SK-N-SH treated with all-trans-retinoic acid at 6 μM for 48 hours (cell line): ENCODE measurements at regions not wholly inside any gene's neighbourhood (a gene's known extent, or its start where the extent isn't known, plus 50 kb on each side); places are given as distances from the start of the nearest gene placed in this dataset.

Experiments used
- BACH2 ChIP-seq: fragments of 250-450 bp; sonication (Bioruptor Pico); IDR thresholded peaks from 2 replicates; pipeline ENCODE4 v1.9.0; 2021; ENCODE audit warnings: mild to moderate bottlenecking, borderline replicate concordance
- OSR1 ChIP-seq: fragments of 250-450 bp; sonication (Bioruptor Pico); IDR thresholded peaks from 2 replicates; pipeline ENCODE4 v1.8.0; 2022; ENCODE audit warnings: moderate library complexity, mild to moderate bottlenecking, inconsistent platforms
- PPARA ChIP-seq: fragments of 250-450 bp; sonication (Bioruptor Pico); IDR thresholded peaks from 2 replicates; pipeline ENCODE4 v1.5.0; 2020; ENCODE audit warnings: mild to moderate bottlenecking, borderline replicate concordance
- TOX ChIP-seq: fragments of 250-450 bp; sonication (Bioruptor Pico); IDR thresholded peaks from 2 replicates; pipeline ENCODE4 v1.8.0; 2021; ENCODE audit warnings: mild to moderate bottlenecking, moderate library complexity, borderline replicate concordance
- ZFP3 ChIP-seq: fragments of 250-450 bp; sonication (Bioruptor Pico); IDR thresholded peaks from 2 replicates; pipeline ENCODE4 v1.5.0; 2020; ENCODE audit warnings: mild to moderate bottlenecking, moderate library complexity
- ZNF70 ChIP-seq: fragments of 450-650 bp; formaldehyde crosslinking; IDR thresholded peaks from 2 replicates; pipeline ENCODE4 v1.5.0; 2020; ENCODE audit warnings: mild to moderate bottlenecking, moderate library complexity
- ZNF8 ChIP-seq: fragments of 450-650 bp; formaldehyde crosslinking; IDR thresholded peaks from 2 replicates; pipeline ENCODE4 v1.5.0; 2020; ENCODE audit warnings: mild to moderate bottlenecking, moderate library complexity
- TF ChIP-seq, protein P1 (sequence below): fragments of 250-450 bp; sonication (Bioruptor Pico); IDR thresholded peaks from 2 replicates; pipeline ENCODE4 v1.8.0; 2020; ENCODE audit warnings: mild to moderate bottlenecking, moderate library complexity, borderline replicate concordance
- TF ChIP-seq, protein P2 (sequence below): fragments of 250-450 bp; sonication (Bioruptor Pico); IDR thresholded peaks from 2 replicates; pipeline ENCODE4 v1.5.1; 2020; ENCODE audit warnings: low read depth, mild to moderate bottlenecking, moderate library complexity
- TF ChIP-seq, protein P3 (sequence below): fragments of 250-450 bp; sonication (Bioruptor Pico); IDR thresholded peaks from 2 replicates; pipeline ENCODE4 v1.5.0; 2020; ENCODE audit warnings: mild to moderate bottlenecking, moderate library complexity
- TF ChIP-seq, protein P4 (sequence below): fragments of 250-450 bp; sonication (Bioruptor Pico); IDR thresholded peaks from 2 replicates; pipeline ENCODE4 v1.8.0; 2021; ENCODE audit warnings: low read depth, mild to moderate bottlenecking, moderate library complexity, borderline replicate concordance

DNA sequence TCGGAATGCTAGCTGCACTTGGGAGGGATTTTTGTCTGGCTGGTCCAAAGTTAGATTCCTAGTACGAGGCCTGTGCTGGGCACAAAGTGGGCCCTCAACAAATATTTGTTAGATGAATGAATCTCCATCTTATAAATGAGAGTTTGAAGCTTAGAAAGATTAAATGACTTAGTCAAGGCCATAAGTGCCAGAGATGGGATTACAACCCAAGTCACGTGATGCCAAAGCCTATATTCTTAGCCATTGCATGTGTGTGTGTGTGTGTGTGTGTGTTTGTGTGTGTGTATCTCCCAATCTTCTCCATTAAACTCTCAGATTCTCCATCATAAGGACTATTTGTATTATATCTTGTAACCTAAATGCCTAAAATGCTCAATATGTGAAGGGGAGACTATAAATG lies 130.8 kb upstream of the MAP1B start:
- TF ChIP-seq ZNF8 (CRISPR knock-in tag) = no peak
- TF ChIP-seq, protein P1, sequence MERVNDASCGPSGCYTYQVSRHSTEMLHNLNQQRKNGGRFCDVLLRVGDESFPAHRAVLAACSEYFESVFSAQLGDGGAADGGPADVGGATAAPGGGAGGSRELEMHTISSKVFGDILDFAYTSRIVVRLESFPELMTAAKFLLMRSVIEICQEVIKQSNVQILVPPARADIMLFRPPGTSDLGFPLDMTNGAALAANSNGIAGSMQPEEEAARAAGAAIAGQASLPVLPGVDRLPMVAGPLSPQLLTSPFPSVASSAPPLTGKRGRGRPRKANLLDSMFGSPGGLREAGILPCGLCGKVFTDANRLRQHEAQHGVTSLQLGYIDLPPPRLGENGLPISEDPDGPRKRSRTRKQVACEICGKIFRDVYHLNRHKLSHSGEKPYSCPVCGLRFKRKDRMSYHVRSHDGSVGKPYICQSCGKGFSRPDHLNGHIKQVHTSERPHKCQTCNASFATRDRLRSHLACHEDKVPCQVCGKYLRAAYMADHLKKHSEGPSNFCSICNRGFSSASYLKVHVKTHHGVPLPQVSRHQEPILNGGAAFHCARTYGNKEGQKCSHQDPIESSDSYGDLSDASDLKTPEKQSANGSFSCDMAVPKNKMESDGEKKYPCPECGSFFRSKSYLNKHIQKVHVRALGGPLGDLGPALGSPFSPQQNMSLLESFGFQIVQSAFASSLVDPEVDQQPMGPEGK = no peak
- TF ChIP-seq, protein P2, sequence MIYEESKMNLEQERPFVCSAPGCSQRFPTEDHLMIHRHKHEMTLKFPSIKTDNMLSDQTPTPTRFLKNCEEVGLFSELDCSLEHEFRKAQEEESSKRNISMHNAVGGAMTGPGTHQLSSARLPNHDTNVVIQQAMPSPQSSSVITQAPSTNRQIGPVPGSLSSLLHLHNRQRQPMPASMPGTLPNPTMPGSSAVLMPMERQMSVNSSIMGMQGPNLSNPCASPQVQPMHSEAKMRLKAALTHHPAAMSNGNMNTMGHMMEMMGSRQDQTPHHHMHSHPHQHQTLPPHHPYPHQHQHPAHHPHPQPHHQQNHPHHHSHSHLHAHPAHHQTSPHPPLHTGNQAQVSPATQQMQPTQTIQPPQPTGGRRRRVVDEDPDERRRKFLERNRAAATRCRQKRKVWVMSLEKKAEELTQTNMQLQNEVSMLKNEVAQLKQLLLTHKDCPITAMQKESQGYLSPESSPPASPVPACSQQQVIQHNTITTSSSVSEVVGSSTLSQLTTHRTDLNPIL = no peak
- no peak for TF ChIP-seq PPARA
- TF ChIP-seq OSR1 (CRISPR knock-in tag) = no peak
- TF ChIP-seq ZNF70 = no peak
- TF ChIP-seq ZFP3 = no peak
- TF ChIP-seq TOX (CRISPR knock-in tag) = no peak
- TF ChIP-seq BACH2 (CRISPR knock-in tag) = no peak
- TF ChIP-seq, protein P3, sequence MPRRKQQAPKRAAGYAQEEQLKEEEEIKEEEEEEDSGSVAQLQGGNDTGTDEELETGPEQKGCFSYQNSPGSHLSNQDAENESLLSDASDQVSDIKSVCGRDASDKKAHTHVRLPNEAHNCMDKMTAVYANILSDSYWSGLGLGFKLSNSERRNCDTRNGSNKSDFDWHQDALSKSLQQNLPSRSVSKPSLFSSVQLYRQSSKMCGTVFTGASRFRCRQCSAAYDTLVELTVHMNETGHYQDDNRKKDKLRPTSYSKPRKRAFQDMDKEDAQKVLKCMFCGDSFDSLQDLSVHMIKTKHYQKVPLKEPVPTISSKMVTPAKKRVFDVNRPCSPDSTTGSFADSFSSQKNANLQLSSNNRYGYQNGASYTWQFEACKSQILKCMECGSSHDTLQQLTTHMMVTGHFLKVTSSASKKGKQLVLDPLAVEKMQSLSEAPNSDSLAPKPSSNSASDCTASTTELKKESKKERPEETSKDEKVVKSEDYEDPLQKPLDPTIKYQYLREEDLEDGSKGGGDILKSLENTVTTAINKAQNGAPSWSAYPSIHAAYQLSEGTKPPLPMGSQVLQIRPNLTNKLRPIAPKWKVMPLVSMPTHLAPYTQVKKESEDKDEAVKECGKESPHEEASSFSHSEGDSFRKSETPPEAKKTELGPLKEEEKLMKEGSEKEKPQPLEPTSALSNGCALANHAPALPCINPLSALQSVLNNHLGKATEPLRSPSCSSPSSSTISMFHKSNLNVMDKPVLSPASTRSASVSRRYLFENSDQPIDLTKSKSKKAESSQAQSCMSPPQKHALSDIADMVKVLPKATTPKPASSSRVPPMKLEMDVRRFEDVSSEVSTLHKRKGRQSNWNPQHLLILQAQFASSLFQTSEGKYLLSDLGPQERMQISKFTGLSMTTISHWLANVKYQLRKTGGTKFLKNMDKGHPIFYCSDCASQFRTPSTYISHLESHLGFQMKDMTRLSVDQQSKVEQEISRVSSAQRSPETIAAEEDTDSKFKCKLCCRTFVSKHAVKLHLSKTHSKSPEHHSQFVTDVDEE (CRISPR knock-in tag) = no peak
- TF ChIP-seq, protein P4, sequence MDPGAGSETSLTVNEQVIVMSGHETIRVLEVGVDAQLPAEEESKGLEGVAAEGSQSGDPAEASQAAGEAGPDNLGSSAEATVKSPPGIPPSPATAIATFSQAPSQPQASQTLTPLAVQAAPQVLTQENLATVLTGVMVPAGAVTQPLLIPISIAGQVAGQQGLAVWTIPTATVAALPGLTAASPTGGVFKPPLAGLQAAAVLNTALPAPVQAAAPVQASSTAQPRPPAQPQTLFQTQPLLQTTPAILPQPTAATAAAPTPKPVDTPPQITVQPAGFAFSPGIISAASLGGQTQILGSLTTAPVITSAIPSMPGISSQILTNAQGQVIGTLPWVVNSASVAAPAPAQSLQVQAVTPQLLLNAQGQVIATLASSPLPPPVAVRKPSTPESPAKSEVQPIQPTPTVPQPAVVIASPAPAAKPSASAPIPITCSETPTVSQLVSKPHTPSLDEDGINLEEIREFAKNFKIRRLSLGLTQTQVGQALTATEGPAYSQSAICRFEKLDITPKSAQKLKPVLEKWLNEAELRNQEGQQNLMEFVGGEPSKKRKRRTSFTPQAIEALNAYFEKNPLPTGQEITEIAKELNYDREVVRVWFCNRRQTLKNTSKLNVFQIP (CRISPR knock-in tag) = no peak
